ENCODE measurements at regions not wholly inside any gene's neighbourhood (a gene's known extent, or its start where the extent isn't known, plus 50 kb on each side); places are given as distances from the start of the nearest gene placed in this dataset.

- POLR2A ChIA-PET: no interaction called here
- CTCF ChIA-PET: no interaction called here
Measured at GRCh38 chr12:91746976-91747375, 398.7 kb downstream of the BTG1 start.

GRCh38 chr12:91744597-91744996 lies 401.0 kb downstream of the BTG1 start:
- in situ Hi-C loops (cut with HindIII; ENCODE audit: low pct_unique_long_range_greater_than_20kb, low sequenced_read_pairs): no loop called here
- Histone ChIP-seq H3K4me1 (ENCODE audit: control insufficient read depth, insufficient read depth, low read length) (no peaks in the 10 kb centered on the region), H3K36me3 (ENCODE audit: control insufficient read depth, insufficient read depth, low read length) (no peaks in the 10 kb centered on the region), H3K27ac (ENCODE audit: low read length) (no peak overlapping the region), H3K9me3 (ENCODE audit: control insufficient read depth, insufficient read depth, low read depth, low read length) (no peaks in the 10 kb centered on the region), H3K4me3 (ENCODE audit: low read depth in 2 of 2, low read length in 2 of 2) (no peak overlapping the region), H3K27me3 (ENCODE audit: control insufficient read depth, insufficient read depth, low read length) (no peaks in the 10 kb centered on the region)
- no TSS peak for BruUV-seq (replicated peaks)
- no peak for TF ChIP-seq CTCF (IDR thresholded peaks at IDR 0.05)
- no peak for TF ChIP-seq POLR2AphosphoS5 (IDR thresholded peaks at IDR 0.05; ENCODE audit: low read depth, low read length)
- no peak for TF ChIP-seq SIN3A (IDR thresholded peaks at IDR 0.05; ENCODE audit: borderline replicate concordance, insufficient read depth, low read depth, low read length)
- TF ChIP-seq REST (IDR thresholded peaks at IDR 0.05; ENCODE audit: insufficient read depth in 1 of 2, low read depth in 2 of 2, low read length in 1 of 2): no peak
- no peak for TF ChIP-seq TCF7L2 (IDR thresholded peaks at IDR 0.05; ENCODE audit: low read depth, low read length)
- ChIA-PET CTCF (no interaction called here), POLR2A (no interaction called here)
- intact Hi-C loops (cut with micrococcal nuclease; ENCODE audit: unreplicated experiment): no loop called here
- DNase-seq (ENCODE audit: low read depth, low spot score): no peak
- no peak for ATAC-seq

More at GRCh38 chr12:91746976-91747375, 398.7 kb downstream of the BTG1 start:
- DNase-seq (ENCODE audit: low read depth, low spot score) (no peak), ATAC-seq (no peak)
- intact Hi-C loops (cut with micrococcal nuclease; ENCODE audit: unreplicated experiment): no loop called here
- Histone ChIP-seq H3K9me3 (ENCODE audit: control insufficient read depth, insufficient read depth, low read depth, low read length) (no peaks in the 10 kb centered on the region), H3K27me3 (ENCODE audit: control insufficient read depth, insufficient read depth, low read length) (no peaks in the 10 kb centered on the region), H3K36me3 (ENCODE audit: control insufficient read depth, insufficient read depth, low read length) (no peaks in the 10 kb centered on the region), H3K4me3 (ENCODE audit: low read depth in 2 of 2, low read length in 2 of 2) (no peak overlapping the region), H3K4me1 (ENCODE audit: control insufficient read depth, insufficient read depth, low read length) (no peaks in the 10 kb centered on the region), H3K27ac (ENCODE audit: low read length) (no peak overlapping the region)
- BruUV-seq (replicated peaks): no TSS peak
- in situ Hi-C loops (cut with HindIII; ENCODE audit: low pct_unique_long_range_greater_than_20kb, low sequenced_read_pairs): no loop called here
- TF ChIP-seq SIN3A (IDR thresholded peaks at IDR 0.05; ENCODE audit: borderline replicate concordance, insufficient read depth, low read depth, low read length) (no peak), CTCF (IDR thresholded peaks at IDR 0.05) (no peak), TCF7L2 (IDR thresholded peaks at IDR 0.05; ENCODE audit: low read depth, low read length) (no peak), POLR2AphosphoS5 (IDR thresholded peaks at IDR 0.05; ENCODE audit: low read depth, low read length) (no peak), REST (IDR thresholded peaks at IDR 0.05; ENCODE audit: insufficient read depth in 1 of 2, low read depth in 2 of 2, low read length in 1 of 2) (no peak)
